NCI-H460 (cell line): ENCODE measurements at regions not wholly inside any gene's neighbourhood (a gene's known extent, or its start where the extent isn't known, plus 50 kb on each side); places are given as distances from the start of the nearest gene placed in this dataset.

ENCODE experiments used
- DNase-seq: peaks from one replicate; pipeline ENCODE4 v3.0.0-alpha.2; 2016; ENCODE audit warnings: low read depth; ENCODE audit errors: extremely low read depth

DNA sequence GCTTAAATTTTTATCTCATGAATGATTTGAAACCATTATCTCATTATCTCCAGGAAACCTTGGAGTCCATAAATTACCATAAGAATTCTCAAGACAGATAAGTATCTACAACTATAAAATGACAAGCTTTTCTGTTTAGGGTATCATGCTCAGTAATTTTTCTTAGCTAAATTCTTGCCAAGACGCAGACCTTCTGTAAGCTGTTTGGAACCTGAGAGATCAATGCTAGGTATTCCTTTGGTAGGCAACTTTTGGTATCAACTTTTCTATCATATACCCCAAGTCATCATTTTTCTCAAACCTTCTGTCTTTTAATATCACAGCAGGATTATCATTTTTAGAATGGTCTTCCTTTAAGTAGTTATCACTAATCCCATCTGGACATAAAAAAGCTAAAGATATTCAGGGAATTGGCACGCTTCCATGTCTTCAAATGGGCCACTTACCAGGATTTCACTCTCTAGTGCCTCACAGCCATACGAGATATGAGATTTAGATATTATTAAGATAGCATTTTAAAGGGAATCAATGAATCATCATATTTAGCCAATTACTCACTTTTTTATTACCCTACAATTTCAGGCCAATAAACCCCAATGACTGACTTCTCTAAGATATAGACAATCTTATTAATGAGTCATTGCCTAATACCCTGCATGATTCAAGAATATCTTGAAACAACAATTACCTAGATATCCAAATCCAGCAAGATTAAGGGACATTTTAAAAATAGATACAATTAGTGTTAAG is 544.1 kb downstream of the HTR7 start:
- no peak for DNase-seq

DNA sequence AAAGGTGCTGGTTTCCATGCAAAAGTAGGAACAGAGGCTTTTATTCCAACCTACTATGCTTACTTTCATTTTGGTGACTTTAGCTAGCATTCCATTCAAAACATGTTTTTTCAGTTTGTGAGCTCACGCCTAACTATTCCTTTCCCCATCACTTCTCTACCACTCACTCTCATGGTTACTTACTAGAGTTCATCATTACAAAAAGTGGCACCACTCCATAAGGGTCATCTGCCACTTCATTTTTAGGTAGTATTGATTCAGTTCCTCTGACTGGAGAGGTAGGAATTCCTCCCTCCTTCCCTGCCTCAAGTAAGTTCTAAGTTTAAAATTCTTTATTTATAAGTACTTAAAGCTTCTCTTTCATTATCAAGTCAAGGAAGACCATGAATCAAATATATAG is 543.1 kb downstream of the HTR7 start:
- DNase-seq = no peak

DNA sequence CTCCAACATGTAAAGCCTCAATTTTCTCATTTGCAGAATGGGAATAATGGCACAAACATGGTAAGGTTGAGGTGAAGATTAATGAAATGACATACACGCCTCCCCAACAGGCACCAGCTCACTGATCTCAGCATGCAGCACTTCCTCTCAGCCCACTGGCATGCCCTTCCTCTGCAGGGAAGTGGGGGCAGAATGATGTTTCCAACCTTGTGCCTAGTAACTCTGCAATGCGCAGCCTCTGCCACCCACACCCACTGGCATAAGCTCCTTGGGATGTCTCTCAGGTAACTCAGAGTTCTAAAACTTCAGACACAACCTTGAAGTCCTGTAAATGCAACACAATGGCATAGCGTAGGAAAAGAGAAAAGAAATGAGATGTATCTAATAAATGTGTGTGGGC is 540.7 kb downstream of the HTR7 start:
- no peak for DNase-seq

DNA sequence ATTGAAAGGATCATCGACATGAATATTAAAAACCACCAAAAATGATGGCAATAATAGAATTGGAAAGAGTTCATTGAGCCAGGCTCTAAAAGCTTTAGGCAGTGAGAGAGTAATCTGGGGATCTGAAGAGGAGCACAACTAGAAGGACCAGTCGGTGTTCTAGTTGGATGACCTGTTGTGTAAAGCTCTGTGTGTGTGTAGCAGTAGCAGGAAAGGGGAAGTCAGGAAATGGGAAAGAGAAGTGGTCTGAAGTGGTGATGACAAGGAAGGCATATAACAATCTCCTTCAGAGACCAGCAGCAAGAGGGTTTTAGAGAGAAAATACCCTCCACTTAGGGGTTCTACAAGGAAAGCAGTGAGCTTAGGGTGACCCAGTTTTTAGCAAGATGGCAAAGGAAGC is 539.2 kb downstream of the HTR7 start:
- DNase-seq = no peak

DNA sequence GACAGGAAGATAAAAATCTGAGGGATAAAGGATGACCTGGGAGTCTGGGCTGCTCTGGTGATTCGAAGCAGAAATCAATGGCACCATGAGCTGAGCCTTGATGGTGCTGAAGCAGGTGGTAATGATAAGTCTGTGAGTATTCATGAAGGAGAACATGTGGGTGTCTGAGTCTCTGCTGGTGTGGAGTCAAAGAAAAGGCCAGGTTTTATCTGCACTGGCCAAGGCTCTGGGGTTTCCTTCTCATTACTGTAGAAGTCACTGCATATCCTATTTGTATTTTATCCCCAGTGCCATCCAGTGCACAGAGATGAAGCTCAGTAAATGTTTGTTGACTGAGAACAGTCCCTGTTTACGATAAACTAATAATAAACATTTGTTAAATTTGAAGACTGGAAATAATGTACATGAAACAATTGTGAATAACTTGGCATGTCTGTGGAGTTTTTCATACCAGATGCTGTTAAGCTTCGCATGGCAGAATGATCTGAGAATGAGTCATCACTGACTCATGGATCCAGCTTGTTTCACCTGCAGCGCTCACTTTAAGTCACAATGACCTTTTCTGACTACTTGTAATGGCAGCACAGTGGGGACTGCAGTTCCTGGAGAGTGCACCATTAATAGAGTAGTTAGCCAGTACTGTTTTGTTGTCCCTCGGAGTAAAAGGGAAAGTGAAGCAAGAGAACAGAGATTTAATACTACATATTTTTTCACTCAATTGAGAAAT is 538.5 kb downstream of the HTR7 start:
- DNase-seq = peak; percentile 43

DNA sequence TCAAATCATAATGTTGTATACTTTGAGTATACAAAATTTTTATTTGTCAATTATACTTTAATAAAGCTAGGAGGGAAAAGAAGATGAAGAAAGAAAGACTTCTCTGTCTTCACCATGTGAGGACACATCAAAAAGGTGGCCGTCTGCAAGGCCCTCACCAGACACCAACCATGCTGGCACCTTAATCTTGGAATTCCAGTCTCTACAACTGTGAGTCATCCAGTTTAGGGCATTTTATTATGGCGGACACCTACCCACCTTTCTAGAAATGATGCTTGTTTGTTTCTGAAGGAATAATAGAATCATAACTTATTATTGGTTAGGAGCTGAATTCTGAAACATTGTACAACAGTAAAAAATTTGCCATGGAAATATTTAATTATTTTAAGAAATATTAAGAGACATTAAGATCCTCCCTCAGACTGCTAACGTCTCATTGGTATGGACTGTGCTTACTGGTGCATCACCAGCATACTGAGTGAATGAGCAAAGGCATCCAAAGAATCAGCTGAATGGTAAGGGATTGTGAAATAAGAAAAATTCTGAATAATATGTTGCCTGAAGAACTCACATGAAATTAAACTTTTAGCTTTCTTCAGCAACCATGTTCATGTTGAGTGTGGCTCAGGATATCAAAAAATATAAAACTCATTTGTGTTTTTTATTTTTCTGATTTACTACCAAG is 536.6 kb downstream of the HTR7 start:
- DNase-seq = no peak

DNA sequence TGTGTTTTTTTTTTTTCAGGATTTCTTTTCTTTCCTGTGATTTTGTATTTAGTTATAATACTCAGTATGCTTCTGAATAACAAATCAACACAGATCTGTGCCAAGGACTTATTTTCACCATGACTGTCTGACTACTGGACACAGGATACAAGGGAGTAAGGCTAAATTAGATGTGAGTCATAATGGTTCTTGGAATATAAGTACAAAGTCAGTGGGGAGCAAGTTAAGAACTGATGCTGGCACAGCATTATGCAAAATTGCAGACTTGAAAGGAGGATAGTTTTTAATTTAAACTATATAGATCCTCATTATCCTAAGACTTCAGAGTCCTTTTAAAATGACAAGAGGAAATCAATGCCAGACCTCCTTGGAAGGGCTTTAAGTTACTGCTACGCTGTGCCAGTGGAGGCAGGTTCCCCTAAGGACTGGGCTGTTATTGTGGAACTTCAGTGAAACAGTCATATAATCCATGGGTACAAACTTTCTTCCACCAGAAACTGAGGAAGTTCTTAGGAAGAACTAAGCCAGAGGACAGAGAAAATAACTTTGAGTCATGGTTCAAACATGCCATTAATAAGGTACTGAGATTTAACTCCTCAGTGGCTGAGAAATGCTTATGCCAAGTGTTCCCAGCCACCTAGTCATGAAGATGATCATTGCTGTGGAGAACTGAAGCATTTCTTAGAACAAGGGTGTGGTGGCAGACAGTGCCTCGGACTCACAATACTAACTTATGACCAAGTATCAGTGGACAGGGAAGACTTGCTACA is 531.2 kb downstream of the HTR7 start:
- DNase-seq = no peak

DNA sequence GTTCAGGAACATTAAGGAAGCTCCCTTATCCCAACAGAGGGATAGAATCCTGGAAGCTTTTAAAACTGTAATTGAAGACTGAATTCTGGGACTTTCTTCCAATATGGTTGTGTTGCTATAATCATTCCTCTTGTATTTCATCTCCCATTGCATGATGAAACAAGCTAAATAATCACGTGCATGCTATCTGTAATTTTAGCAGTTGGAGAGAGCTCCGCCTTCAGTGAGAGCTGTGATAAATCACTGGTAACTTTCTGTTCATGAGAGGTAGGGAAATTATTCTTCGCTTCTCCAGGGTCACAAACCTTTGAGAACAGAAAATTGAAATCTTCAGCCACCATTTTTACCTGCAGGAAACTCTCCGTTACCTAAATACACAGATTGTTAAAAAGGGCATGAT is 530.2 kb downstream of the HTR7 start:
- DNase-seq = no peak

DNA sequence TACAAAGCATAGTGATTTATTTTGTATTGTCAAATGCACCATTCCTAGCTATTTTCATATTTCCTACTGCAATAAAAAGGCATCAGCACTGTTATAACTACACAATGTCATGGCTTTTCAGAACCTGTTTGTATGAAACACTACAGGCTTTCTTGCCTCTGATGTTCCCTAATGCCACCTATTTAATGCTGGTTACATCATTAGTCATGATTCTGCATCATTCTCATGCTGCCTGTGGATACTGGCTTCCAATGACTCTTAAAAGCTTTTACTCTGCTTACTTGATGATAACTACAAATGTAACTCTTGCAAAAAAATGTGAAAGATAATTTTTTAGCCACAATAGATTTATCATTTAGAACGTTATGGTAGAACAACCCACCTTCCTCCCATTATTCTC is 529.4 kb downstream of the HTR7 start:
- no peak for DNase-seq

DNA sequence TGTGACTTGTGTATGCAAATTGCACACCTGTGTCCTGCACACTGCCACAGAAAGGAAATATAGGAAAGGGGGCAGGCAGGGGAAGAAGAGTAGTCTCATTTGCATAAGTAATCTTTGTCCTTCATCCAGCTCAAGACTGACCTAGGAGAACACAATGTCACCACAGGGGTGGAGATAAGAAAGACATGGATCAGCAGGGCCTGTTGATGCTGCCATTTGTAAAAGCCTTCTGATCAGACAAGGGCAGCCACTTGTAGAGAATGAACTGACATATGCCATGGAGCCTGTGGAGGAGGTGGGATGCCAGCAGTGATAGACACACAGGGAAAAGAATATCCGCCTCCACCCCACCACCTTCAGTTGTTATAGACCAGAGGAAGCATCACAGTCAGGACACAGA is 528.9 kb downstream of the HTR7 start:
- no peak for DNase-seq

DNA sequence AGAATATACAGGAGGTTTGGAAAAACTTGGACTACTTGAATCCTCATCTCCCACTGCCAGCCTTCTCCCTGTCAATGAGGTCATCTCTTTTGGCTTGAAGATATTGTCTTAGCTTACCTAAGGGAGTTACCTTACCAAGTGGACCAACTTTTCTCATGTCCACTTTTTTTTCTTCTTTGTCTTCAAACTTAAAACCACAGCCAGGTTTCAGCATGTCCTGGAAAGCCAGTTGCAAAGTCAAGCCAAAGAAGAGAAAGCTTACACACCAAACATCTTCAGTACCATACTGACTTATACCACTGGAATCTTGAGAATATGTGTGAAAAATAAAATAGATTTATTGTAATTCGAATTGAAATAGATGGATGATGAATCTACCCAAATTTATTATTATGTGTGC is 520.5 kb downstream of the HTR7 start:
- DNase-seq = no peak

DNA sequence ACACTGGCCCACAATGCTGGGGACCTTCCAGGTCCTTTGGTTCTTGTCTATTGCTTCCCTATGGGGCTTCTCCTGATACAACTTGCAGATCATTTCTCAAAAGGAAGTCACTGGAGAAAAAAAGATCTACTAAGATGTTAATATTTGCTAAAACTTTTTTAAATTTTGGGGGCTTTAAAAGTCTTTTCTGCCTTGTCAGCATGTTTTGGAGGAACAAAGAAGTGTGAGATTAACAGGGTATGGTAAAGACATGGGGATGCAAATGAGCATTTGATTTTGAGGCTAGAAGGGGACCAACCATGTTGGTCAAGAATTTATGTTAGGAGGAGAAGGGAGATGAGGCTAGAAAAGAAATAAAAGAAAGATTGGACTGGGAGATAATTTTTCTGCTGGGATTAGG is 515.4 kb downstream of the HTR7 start:
- DNase-seq = no peak

DNA sequence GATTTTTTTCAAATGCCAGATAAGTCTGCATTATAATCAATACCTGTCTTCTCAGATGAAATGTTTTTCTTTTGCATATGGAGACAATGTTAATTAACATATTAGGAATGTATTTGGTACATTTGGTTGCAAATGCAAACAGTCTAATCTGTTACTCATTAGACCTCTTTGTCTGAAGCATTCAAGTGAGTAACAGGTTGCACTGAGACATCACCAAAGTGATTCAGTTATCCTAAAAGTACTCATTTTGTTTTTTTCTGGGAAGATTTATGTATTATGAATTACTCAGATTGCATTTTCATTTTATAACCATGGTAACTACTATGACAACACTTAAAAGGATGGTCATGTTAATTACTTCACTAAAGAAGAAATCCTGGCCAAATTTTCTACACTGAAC is 513.6 kb downstream of the HTR7 start:
- DNase-seq = no peak

DNA sequence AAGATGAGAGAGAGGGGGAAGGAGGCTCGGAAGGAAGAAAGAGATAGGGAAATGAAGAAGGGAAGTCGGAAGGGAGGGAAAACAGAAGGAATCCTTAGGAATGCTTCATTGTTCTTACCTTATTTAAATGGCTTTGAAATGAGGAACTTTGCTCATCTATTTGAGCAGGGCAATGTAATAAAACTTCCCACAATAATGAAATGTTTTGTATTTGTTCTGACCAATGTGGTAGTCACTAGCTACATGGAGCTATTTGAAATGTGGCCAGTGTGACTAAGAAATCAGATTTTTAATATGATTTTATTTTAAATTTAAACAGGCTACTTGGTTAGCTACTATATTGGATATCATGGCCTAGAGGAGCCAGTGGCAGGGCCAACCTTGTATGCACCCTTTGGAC is 510.6 kb downstream of the HTR7 start:
- DNase-seq = no peak

DNA sequence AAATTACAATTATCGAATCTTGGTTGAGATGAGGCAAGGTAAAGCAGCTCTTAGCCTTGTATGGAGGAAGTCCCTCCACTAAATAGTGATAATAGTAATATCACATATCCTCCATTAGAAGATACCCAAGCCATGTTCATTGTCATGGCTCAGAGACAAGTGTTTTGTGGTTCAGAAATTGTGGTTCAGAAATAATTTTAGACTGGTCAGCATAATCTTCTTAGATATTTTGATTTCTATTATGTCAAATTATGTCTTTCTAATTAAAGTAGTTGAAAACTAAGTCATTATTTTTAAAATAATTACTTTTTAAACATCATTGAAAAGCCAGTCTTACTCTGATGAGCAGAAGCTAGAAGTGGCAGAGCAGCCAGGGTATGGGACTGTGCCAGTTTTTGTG is 507.7 kb downstream of the HTR7 start:
- no peak for DNase-seq

DNA sequence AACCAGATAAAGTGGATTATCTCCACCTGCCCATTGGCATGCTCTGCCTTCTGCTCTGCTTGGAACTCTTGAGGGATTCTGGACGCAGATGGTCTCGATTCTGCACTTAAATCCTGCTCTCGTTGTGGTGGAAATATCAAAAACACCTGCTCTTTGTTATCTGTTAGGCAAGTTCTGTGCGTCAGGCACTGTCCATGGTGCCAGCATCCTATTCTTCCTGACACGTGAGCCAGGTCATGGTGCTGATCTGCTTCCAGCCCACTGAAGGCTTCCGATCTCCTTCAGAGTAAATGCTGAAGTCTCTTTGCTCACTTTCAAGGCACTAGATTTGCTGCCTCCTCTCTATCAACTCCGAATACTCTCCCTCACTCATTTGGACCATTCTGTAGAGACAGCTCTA is 505.6 kb downstream of the HTR7 start:
- DNase-seq = no peak

DNA sequence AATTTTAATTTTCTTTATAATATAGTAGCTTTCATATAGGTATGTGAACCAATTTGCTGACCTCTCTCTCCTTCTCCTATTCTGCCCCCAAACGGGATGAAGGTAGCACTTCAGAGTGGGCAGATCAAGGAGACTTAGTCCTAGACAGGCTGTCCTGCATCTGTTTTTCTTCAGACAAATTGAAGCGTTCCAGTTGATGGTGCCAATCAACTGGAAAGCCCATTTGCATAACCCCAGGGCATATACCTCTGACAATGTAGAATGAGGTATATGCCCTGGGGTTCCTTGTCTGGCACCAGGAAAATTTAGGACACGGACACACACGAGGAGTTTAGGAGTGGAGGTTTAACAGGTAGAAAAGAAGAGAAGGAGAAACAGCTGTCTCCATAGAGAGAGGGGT is 502.9 kb downstream of the HTR7 start:
- no peak for DNase-seq

DNA sequence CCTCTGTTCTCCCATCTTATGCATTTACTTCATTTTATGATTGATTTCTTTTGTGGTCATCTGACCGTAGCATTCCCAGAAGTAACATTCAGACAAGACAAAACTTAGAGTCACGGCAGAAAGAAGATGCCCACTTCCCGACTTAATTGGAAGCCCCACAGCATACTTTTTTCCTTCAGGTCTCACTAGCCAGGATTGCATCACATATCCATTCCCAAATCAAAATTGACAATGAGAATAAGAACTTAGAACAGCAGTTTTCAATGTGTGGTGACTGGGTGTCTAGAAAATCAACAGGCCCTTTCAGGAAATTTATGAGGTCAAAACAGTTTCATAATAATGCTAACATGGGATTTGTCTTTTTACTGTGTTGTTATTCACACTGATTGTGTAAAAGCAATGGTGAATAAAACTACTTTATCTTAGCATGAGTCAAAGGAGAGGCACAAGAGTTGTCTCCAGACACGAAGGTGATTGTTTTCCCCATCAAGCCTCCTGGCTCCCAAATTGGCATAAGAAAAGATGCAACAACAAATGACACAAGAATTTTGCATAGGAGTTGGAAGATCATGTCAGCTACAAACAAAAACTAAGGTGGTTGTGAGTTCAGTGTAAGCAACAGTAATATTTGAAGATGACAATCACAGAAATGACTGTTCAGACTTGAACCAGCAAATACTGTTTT is 493.9 kb downstream of the HTR7 start:
- no peak for DNase-seq

DNA sequence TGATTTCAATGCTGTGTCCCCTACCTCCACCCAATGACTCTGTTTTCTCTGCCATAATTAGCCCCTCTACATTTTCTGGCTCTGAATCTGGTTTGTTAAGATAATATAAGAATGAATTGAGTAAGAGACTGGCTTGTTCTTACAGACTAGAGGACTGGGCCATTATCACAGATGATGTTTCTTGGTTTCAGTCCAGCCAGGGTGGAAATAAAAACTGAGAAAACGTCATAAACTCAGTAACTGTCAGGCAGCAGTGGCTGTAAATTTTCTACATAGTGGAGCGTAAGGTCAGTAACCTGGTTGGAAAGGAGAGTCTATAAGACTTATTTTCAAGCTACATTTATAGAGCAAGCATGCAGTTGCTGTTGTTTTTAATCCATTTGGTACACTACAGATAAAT is 485.4 kb downstream of the HTR7 start:
- no peak for DNase-seq

DNA sequence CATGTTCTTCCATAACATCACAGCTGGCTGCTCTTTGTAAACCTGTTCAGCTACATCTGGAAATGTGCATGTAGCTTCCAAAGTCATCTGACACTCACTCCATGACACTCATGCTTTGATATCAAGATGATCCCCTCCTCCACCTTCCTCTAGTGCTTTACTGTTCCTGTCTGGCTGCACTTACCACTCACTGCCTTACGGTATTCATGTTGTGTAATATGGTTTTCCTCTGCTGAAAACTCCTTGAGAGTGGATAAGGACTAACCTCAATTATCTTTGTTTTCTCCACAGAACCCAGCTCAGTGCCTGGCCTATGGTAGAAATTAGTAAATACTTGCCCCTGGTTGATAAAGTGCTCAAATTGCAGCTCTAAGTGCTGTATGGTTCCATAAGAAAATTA is 483.9 kb downstream of the HTR7 start:
- DNase-seq = no peak
